SK-N-MC (cell line): ENCODE measurements at regions not wholly inside any gene's neighbourhood (a gene's known extent, or its start where the extent isn't known, plus 50 kb on each side); places are given as distances from the start of the nearest gene placed in this dataset.

Experiments
- DNase-seq: peaks from one replicate; pipeline ENCODE4 v3.0.0-alpha.2; 2011; ENCODE audit warnings: low read depth, low spot score
- H3K27ac ChIP-seq: fragments of 200-600 bp; sonication (generic); 2 replicates; pipeline ENCODE4 v1.5.1; 2016; ENCODE audit warnings: mixed run types
- H3K36me3 ChIP-seq: fragments of 200-600 bp; sonication (generic); 2 replicates; pipeline ENCODE4 v1.6.1; 2017; ENCODE audit warnings: antibody characterized with exemption, low read length, mixed read lengths; ENCODE audit not compliant: insufficient read depth
- H3K4me3 ChIP-seq: fragments of 200-600 bp; sonication (generic); 2 replicates; pipeline ENCODE4 v1.5.1; 2016
- H3K9ac ChIP-seq: fragments of 200-600 bp; sonication (generic); 2 replicates; pipeline ENCODE4 v1.8.0; 2017; ENCODE audit warnings: mixed run types, mixed read lengths; ENCODE audit not compliant: insufficient read length
- H3K9me3 ChIP-seq: fragments of 200-600 bp; sonication (generic); 2 replicates; pipeline ENCODE4 v1.6.1; 2017; ENCODE audit warnings: low read depth, mild to moderate bottlenecking, antibody characterized with exemption, low read length, moderate library complexity, mixed read lengths
- EZH2 ChIP-seq: fragments of 200-600 bp; sonication (generic); IDR thresholded peaks from one replicate; pipeline ENCODE4 v1.6.1; 2017; ENCODE audit warnings: antibody characterized with exemption
- FOXP2 ChIP-seq: optimal IDR thresholded peaks from 2 replicates; pipeline ENCODE3; 2011; ENCODE audit warnings: mild to moderate bottlenecking, moderate library complexity; ENCODE audit not compliant: insufficient read depth; ENCODE audit errors: extremely low read length, control extremely low read depth
- POLR2AphosphoS5 ChIP-seq: IDR thresholded peaks from 2 replicates; pipeline ENCODE4 v1.6.1; 2012; ENCODE audit warnings: mild to moderate bottlenecking, low read depth, low read length, borderline replicate concordance

DNA sequence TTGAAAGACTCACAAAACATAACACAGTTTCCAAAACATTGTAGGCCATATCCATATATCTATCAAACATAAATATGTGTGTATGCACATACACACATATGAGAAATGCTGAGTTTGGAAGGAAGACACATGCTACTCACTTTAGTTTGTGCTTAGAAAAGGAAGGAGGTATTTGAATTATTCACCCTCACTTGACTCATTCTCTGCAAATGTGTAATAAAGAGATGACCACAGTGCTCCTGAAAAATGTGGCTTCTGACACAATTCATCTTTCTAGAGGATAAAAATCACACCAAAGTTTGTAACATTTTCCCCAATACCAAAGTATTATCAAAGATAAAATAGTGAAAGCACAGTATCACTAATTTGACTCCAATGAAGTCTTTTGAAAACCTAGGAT, 950.1 kb downstream of the FAT4 start:
- peak overlapping the region; percentile 51 for H3K4me3 ChIP-seq
- TF ChIP-seq EZH2 (no peak), POLR2AphosphoS5 (no peak)
- no peaks in the 10 kb centered on the region for H3K9me3 ChIP-seq
- no peaks in the 10 kb centered on the region for H3K36me3 ChIP-seq
- no peak for DNase-seq
- peak overlapping the region; percentile 96 for H3K27ac ChIP-seq
- H3K9ac ChIP-seq: peak overlapping the region; percentile 57

DNA sequence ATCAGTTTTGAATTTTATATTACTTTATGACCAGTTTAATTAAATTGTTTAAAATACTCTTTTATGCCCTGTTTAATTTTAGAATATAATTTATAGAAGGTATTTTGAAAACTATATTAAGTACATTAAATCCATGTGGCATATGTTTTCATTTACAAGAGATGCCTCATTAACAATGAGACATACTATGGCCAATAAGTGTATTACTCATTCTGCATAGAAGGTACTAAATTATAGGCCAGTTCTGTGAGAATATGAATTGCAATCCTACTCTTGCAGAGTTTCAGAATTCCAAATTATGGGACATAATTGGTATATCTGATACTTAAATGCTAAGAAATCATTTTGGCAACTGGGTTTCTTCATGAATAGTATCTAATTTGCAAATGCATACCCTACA, 951.1 kb downstream of the FAT4 start:
- Histone ChIP-seq H3K9me3 (no peaks in the 10 kb centered on the region), H3K27ac (peak overlapping the region; percentile 96), H3K4me3 (peak overlapping the region; percentile 51), H3K9ac (peak overlapping the region; percentile 24), H3K36me3 (no peaks in the 10 kb centered on the region)
- DNase-seq: no peak
- TF ChIP-seq FOXP2 (no peak), POLR2AphosphoS5 (no peak), EZH2 (no peak)

DNA sequence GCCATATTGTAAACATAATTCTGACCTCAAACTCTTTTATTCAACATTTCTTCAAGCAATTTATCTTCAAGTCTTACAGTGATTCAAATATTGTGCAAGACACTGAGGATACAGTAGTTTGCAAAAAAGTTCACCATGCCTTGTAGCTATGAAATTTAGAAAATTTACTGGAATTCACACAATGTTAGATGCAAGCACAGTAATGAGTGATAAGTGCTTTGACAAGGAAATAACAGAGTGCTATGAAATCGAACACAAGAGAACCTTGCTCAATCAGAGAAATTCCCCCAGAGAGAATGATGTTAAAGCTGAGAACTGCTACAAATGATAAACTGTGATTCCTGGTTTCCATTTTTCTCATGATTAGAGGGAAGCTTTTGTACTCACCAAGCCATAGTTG, 952.9 kb downstream of the FAT4 start:
- TF ChIP-seq POLR2AphosphoS5 (no peak), EZH2 (no peak), FOXP2 (no peak)
- peak overlapping the region; percentile 96 for H3K27ac ChIP-seq
- no peak for DNase-seq
- H3K36me3 ChIP-seq: no peaks in the 10 kb centered on the region
- peak overlapping the region; percentile 18; the same call in 1 of the 2 replicates for H3K4me3 ChIP-seq
- no peaks in the 10 kb centered on the region for H3K9me3 ChIP-seq
- H3K9ac ChIP-seq: no peak overlapping the region

DNA sequence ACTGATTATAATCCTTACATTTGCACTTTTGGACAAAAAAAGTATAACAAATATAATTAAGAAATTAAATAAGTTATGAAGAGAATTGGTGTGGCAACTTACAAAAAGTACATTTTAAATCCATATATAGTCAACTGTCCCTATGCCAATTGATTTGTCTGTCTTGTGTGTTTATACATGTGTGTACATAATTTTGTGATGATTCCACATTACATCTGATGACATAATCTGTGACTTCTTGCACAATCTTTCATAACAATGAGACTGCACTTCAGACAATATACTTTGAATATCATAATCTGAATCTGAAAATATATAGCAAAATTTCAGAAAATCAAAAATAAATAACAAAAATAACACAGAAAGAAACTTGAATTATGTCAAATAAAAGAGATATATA, 953.4 kb downstream of the FAT4 start:
- Histone ChIP-seq H3K27ac (peak overlapping the region; percentile 96), H3K9ac (peak overlapping the region; percentile 3), H3K9me3 (no peaks in the 10 kb centered on the region), H3K4me3 (no peak overlapping the region), H3K36me3 (no peaks in the 10 kb centered on the region)
- TF ChIP-seq FOXP2 (no peak), EZH2 (no peak), POLR2AphosphoS5 (no peak)
- no peak for DNase-seq

DNA sequence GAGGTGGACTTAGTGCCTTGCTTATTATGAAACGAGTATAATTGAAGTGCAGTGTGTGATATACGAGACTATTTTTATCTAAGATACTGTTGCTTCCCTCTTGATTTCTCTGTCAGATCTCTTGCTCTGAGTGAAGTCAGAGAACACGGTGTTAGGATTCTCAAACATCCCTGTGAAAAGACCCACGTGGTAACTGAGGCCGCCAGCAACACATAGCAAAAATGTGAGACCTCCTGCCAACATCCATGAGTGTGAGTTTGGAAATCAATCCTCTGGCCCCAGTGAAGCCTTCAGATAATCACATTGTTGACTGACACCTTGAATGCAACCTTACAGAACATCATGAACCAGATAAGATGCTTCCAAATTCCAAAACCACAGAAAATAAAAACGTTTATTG, 954.4 kb downstream of the FAT4 start:
- no peak overlapping the region for H3K9ac ChIP-seq
- H3K27ac ChIP-seq: no peak overlapping the region
- no peak for DNase-seq
- H3K9me3 ChIP-seq: no peaks in the 10 kb centered on the region
- H3K4me3 ChIP-seq: no peak overlapping the region
- TF ChIP-seq FOXP2: no peak
- no peak for TF ChIP-seq EZH2
- TF ChIP-seq POLR2AphosphoS5: no peak
- no peaks in the 10 kb centered on the region for H3K36me3 ChIP-seq

DNA sequence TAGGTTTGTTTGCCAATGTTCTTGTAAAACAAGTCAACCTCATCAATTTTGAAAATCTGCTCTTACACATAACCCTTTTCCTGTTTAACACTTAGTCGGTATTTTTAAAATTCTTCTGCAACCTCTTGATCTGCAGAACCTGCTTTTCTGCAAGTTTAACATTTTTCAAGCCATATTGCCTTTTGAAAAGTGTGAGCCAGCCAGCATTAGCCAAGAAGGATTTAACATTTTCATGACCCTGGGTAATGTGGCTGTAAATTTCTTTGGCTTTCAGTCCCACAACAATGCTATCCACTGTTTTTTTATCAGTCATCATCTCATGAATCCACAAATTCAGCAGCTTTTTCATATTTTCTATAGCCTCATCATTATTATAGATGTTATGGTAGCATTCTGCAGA, 956.5 kb downstream of the FAT4 start:
- TF ChIP-seq POLR2AphosphoS5 (no peak), FOXP2 (no peak), EZH2 (no peak)
- no peak for DNase-seq
- Histone ChIP-seq H3K9me3 (peaks cover 4% of the 10 kb centered on the region; the same call in 1 of the 2 replicates), H3K4me3 (peak overlapping the region; percentile 26; the same call in 1 of the 2 replicates), H3K27ac (peak overlapping the region; percentile 86), H3K36me3 (no peaks in the 10 kb centered on the region; the same call in 1 of the 2 replicates), H3K9ac (no peak overlapping the region)

DNA sequence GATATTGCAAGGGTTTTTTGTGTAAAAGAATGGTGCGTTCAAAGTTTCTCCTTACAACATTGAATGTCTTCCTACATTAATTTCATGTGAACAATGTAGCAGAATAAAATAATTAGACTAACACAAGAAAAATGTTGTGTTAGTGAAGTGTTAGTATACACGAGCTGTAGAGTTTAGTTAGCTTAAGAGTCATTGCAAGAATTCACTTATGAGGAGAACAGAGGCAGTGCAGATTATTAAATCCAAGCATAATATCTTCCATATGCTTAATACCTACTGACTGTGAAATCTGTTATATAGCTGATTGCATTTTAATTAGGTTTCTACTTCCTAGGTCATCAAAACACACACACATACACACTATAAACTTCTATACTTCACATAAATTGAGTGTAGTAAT, 959.0 kb downstream of the FAT4 start:
- DNase-seq: no peak
- TF ChIP-seq POLR2AphosphoS5 (no peak; the same call in 1 of the 2 replicates), FOXP2 (no peak), EZH2 (no peak)
- peak overlapping the region; percentile 1; the same call in 1 of the 2 replicates for H3K4me3 ChIP-seq
- H3K9me3 ChIP-seq: peaks cover 4% of the 10 kb centered on the region; the same call in 1 of the 2 replicates
- H3K36me3 ChIP-seq: no peaks in the 10 kb centered on the region; the same call in 1 of the 2 replicates
- H3K27ac ChIP-seq: peak overlapping the region; percentile 85
- no peak overlapping the region for H3K9ac ChIP-seq

DNA sequence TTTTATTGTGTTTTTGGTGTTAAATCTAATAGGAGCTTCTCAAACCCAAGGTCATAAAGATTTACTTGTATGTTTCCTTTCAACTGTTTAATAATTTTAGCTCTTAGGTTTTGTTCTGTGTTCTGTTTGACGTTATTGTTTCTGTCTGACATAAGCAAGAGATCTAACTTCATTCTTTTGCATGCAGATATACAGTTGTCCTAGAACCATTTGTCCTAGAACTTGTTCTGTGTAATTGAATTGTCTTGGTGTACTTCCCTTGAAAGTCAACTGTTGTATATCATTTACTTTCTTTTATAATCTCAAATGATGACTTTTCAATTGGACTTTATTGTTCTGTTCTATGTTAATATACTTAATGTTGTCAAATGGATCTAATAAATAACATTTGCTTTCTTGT, 977.1 kb downstream of the FAT4 start:
- Histone ChIP-seq H3K4me3 (no peak overlapping the region), H3K9ac (no peak overlapping the region), H3K27ac (no peak overlapping the region), H3K36me3 (no peaks in the 10 kb centered on the region), H3K9me3 (no peaks in the 10 kb centered on the region)
- TF ChIP-seq FOXP2: no peak
- no peak for TF ChIP-seq POLR2AphosphoS5
- TF ChIP-seq EZH2: no peak
- DNase-seq: no peak

DNA sequence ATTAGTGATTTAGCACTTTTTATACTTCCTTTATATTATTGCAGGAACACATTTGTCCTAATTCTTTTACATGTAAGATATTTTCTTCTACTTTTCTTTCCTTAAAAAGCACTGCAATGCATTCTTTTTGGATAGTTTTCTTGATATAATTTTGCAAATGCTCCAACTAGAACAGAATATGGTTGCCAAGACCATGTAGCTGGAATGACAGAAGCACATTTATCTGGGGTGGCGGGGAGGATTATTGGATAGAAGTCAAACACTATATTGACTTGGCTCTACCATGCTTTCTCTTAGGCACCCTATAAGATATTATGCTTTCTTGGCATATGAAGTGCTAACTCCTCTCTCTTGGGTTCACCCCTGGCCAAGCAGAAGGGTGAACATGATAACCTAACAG, 983.5 kb downstream of the FAT4 start:
- Histone ChIP-seq H3K4me3 (no peak overlapping the region), H3K27ac (no peak overlapping the region), H3K9ac (no peak overlapping the region), H3K9me3 (no peaks in the 10 kb centered on the region; the same call in 1 of the 2 replicates), H3K36me3 (no peaks in the 10 kb centered on the region)
- no peak for DNase-seq
- no peak for TF ChIP-seq EZH2
- no peak for TF ChIP-seq POLR2AphosphoS5
- no peak for TF ChIP-seq FOXP2
